ENCODE measurements at regions not wholly inside any gene's neighbourhood (a gene's known extent, or its start where the extent isn't known, plus 50 kb on each side); places are given as distances from the start of the nearest gene placed in this dataset.
A peak's percentile ranks its signal among the peaks of the same experiment; 100 is the strongest.

DNA sequence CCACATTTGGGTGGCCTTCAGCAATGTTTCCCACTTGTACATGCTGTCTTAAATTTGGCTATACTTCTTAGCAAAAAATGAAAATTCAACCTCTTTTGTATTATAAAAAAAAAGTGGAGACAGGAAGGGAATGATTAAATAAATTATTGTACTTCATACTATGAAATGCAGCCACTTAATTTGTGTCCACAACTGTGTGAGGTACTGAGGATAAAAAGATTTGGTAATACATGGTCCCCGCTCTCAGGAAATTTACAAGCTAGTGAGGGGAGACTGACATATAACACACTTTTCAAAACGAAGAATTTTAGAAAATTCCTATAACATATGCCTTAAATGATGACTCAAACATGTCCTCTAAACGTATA, 105.0 kb downstream of the HNRNPD start:
- Histone ChIP-seq H3K27ac (no peak overlapping the region), H3K4me2 (no peak overlapping the region; the same call in 1 of the 2 replicates)

DNA sequence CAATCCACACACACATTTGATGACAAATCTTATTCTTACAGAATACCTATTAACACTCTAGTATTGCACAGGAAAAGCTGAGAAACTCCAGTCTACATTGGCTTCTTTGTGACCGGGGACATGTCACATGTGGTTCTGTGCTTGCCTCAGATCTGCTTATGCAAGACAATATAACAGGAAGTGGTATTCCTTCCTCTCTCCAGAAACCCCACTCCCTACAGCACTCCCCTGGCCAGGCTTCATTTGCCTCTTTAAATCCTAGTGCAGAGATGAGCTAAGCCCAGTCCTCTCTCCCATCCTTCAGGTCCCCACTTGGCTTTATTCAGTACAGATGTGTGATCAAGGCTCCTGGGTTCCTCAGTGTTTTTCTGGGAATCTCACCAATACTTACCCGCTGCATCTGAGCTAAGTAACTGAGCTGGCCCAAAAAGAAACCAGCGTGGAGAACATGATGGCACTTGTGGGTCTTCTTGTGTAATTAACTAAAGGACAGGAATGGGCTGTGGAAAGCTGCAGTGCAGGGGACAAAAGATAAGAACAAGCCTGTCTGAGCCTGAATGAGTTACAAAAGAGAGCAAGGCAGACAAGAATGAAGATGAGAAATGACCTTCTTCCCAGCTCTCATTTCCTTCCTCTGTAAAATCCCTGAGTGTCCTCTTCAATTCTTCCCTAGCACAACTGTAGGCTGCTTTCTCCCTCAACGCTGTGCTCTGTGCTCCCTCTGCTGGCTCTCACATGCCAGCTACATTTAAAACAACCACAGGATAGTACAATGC, 105.6 kb downstream of the HNRNPD start:
- Histone ChIP-seq H3K4me1 (peaks cover 42% of the 10 kb centered on the region), H3K27ac (no peak overlapping the region), H3K27me3 (no peaks in the 10 kb centered on the region), H4K20me1 (no peaks in the 10 kb centered on the region), H3K9ac (no peak overlapping the region), H3K4me2 (peak overlapping the region; percentile 53), H3K4me3 (no peak overlapping the region), H3K9me3 (peaks cover 23% of the 10 kb centered on the region), H3K36me3 (no peaks in the 10 kb centered on the region)
- TF ChIP-seq Cebpa-rat (IDR thresholded peaks at IDR 0.05) = no peak

More for the DNA sequence above, 105.0 kb downstream of the HNRNPD start:
- H3K4me3 ChIP-seq = no peak overlapping the region
- H3K27me3 ChIP-seq = no peaks in the 10 kb centered on the region
- H3K9ac ChIP-seq = no peak overlapping the region
- H3K9me3 ChIP-seq = peaks cover 17% of the 10 kb centered on the region
- TF ChIP-seq Cebpa-rat (IDR thresholded peaks at IDR 0.05) = no peak
- H3K4me1 ChIP-seq = peaks cover 47% of the 10 kb centered on the region
- no peaks in the 10 kb centered on the region for H4K20me1 ChIP-seq
- H3K36me3 ChIP-seq = no peaks in the 10 kb centered on the region

GRCh38 chr4:82267506-82267905, 106.3 kb downstream of the HNRNPD start:
- Histone ChIP-seq H3K9ac (no peak overlapping the region), H3K4me3 (no peak overlapping the region), H3K27ac (no peak overlapping the region), H3K4me1 (peaks cover 34% of the 10 kb centered on the region), H3K4me2 (peak overlapping the region; percentile 53), H4K20me1 (no peaks in the 10 kb centered on the region), H3K9me3 (peaks cover 30% of the 10 kb centered on the region), H3K36me3 (no peaks in the 10 kb centered on the region), H3K27me3 (no peaks in the 10 kb centered on the region)
- TF ChIP-seq Cebpa-rat (IDR thresholded peaks at IDR 0.05) = no peak

DNA sequence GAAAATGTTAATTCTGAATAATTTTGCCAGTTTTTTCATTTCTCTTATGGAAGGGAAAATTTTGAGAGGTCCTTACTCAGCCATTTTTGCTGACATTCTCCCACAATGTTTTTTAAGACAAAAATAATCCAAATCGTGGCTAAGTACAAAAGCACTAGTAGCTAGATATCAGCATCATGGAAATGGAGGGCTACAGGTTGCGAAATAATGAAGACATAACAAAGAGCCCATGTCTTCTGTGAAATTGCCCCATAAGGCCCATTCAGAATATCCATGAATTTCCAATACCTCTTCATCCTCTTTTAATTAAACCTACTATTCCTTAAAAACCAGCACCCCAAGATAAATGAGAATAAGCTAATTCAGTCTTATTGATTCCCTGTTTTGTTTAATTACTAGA, 107.4 kb downstream of the HNRNPD start:
- Histone ChIP-seq H3K4me1 (peaks cover 23% of the 10 kb centered on the region), H3K27ac (no peak overlapping the region), H3K9me3 (peaks cover 38% of the 10 kb centered on the region), H3K4me3 (no peak overlapping the region), H3K9ac (no peak overlapping the region), H3K36me3 (no peaks in the 10 kb centered on the region), H4K20me1 (no peaks in the 10 kb centered on the region), H3K4me2 (no peak overlapping the region), H3K27me3 (no peaks in the 10 kb centered on the region)
- TF ChIP-seq Cebpa-rat (IDR thresholded peaks at IDR 0.05) = no peak

- Histone ChIP-seq H3K4me3 (no peak overlapping the region), H3K27ac (no peak overlapping the region), H3K4me2 (peak overlapping the region; percentile 21; the same call in 1 of the 2 replicates), H4K20me1 (no peaks in the 10 kb centered on the region), H3K27me3 (no peaks in the 10 kb centered on the region), H3K9ac (no peak overlapping the region), H3K36me3 (no peaks in the 10 kb centered on the region), H3K9me3 (peaks cover 57% of the 10 kb centered on the region), H3K4me1 (peaks cover 10% of the 10 kb centered on the region)
- no peak for TF ChIP-seq Cebpa-rat (IDR thresholded peaks at IDR 0.05)
These were observed 112.7 kb downstream of the HNRNPD start for GRCh38 chr4:82261084-82261483.

DNA sequence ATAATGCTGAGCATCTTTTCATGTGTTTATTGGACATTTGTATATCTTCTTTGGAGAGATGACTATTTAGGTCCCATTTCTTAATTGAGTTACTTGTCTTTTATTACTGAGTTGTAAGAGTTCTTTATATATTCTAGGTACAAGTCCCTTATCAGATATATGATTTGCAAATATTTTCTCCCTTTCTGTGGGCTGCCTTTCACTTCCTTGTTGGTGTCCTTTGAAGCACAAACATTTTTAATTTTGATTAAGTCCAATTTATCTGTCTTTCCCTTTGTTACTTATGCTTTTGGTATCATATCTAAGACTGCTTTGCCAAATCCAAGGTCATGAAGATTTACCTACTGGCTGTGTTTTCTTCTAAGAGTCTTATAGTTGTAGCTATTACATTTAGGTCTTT, 113.2 kb downstream of the HNRNPD start:
- Histone ChIP-seq H4K20me1 (no peaks in the 10 kb centered on the region), H3K27me3 (no peaks in the 10 kb centered on the region), H3K9ac (no peak overlapping the region), H3K36me3 (no peaks in the 10 kb centered on the region), H3K4me2 (peak overlapping the region; percentile 21; the same call in 1 of the 2 replicates), H3K9me3 (peaks cover 56% of the 10 kb centered on the region), H3K27ac (no peak overlapping the region), H3K4me1 (peaks cover 10% of the 10 kb centered on the region), H3K4me3 (no peak overlapping the region)
- TF ChIP-seq Cebpa-rat (IDR thresholded peaks at IDR 0.05) = no peak

GRCh38 chr4:82256718-82257117, 117.1 kb downstream of the HNRNPD start:
- Histone ChIP-seq H4K20me1 (no peaks in the 10 kb centered on the region), H3K27me3 (no peaks in the 10 kb centered on the region)

GRCh38 chr4:82255657-82256056, 118.1 kb downstream of the HNRNPD start:
- no peak overlapping the region for H3K4me3 ChIP-seq
- H3K4me2 ChIP-seq = no peak overlapping the region
- no peaks in the 10 kb centered on the region for H3K27me3 ChIP-seq
- H3K27ac ChIP-seq = no peak overlapping the region
- peaks cover 3% of the 10 kb centered on the region for H3K4me1 ChIP-seq
- H3K36me3 ChIP-seq = no peaks in the 10 kb centered on the region
- no peak for TF ChIP-seq Cebpa-rat (IDR thresholded peaks at IDR 0.05)
- no peak overlapping the region for H3K9ac ChIP-seq
- peaks cover 15% of the 10 kb centered on the region for H3K9me3 ChIP-seq
- H4K20me1 ChIP-seq = no peaks in the 10 kb centered on the region

More at GRCh38 chr4:82256718-82257117, 117.1 kb downstream of the HNRNPD start:
- Histone ChIP-seq H3K4me3 (no peak overlapping the region), H3K9me3 (peaks cover 19% of the 10 kb centered on the region), H3K4me1 (peaks cover 10% of the 10 kb centered on the region), H3K36me3 (no peaks in the 10 kb centered on the region), H3K9ac (no peak overlapping the region), H3K4me2 (no peak overlapping the region), H3K27ac (no peak overlapping the region)
- TF ChIP-seq Cebpa-rat (IDR thresholded peaks at IDR 0.05) = no peak

DNA sequence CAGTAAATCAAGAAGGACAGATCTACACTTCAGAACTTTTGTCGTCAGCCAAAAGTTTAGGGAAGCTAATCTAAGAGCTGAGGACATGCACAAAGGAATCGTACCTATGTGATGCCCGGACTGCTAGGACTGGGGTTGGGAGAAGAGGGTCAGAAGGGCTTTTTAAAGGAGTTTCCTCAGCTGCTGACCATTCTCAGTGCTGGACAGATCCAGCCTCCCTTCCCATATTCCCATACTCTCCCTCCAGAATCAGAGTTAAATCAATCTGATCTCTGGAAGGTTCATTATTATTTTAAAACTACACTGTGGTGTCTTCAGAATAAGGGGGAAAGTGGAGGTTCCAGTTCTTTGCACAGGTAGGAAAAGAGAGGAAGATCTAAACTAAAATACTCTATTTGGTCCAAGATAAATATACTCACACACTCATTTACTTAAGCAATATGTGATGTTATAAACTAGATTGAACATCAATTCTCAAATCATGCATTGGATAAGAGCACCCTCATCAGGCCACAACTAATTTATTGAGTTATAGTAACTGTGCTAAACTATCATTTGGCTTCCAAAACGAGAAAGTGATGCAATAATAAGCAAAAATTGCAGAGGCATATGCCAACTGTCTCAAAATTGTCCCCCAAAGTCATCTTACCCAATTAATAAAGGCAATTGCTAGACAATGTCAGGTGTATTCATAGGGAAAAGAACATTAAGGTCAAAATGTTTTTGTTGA, 124.7 kb downstream of the HNRNPD start:
- TF ChIP-seq Cebpa-rat (IDR thresholded peaks at IDR 0.05) = no peak

DNA sequence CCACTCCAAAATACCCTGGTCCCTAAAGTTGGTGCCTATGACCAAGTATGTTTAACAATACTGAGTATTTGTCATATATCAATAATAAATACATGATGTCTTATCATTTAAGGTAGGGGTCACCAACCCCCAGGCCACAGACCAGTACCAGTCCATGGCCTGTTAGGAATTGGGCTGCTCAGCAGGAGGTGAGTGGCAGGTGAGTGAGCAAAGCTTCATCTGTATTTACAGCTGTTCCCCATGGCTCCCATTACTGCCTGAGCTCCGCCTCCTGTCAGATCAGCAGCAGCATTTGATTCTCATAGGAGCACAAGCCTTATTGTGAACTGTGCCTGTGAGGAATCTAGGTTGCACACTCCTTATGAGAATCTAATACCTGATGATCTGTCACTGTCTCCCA, 126.2 kb downstream of the HNRNPD start:
- Histone ChIP-seq H3K27me3 (no peaks in the 10 kb centered on the region), H3K36me3 (no peaks in the 10 kb centered on the region), H4K20me1 (no peaks in the 10 kb centered on the region), H3K4me1 (no peaks in the 10 kb centered on the region), H3K9me3 (no peaks in the 10 kb centered on the region), H3K27ac (no peak overlapping the region), H3K9ac (no peak overlapping the region), H3K4me3 (no peak overlapping the region), H3K4me2 (no peak overlapping the region)
- no peak for TF ChIP-seq Cebpa-rat (IDR thresholded peaks at IDR 0.05)

More for the DNA sequence above, 124.7 kb downstream of the HNRNPD start:
- H4K20me1 ChIP-seq = no peaks in the 10 kb centered on the region
- no peak overlapping the region for H3K4me2 ChIP-seq
- no peak overlapping the region for H3K9ac ChIP-seq
- no peaks in the 10 kb centered on the region for H3K9me3 ChIP-seq
- H3K4me3 ChIP-seq = no peak overlapping the region
- no peaks in the 10 kb centered on the region for H3K36me3 ChIP-seq
- no peaks in the 10 kb centered on the region for H3K27me3 ChIP-seq
- H3K27ac ChIP-seq = no peak overlapping the region
- no peaks in the 10 kb centered on the region for H3K4me1 ChIP-seq

Measured in BLaER1 (cell line).